ENCODE measurements at regions not wholly inside any gene's neighbourhood (a gene's known extent, or its start where the extent isn't known, plus 50 kb on each side); places are given as distances from the start of the nearest gene placed in this dataset.

- H3K79me1 ChIP-seq (ENCODE audit: low read length): no peaks in the 10 kb centered on the region
- no peak overlapping the region for H3K56ac ChIP-seq (ENCODE audit: low read length)
- DNase-seq: no peak
- H2BK120ac ChIP-seq (ENCODE audit: low read depth, low read length): no peak overlapping the region
- H3K18ac ChIP-seq (ENCODE audit: low read length): no peak overlapping the region
- H3K4me3 ChIP-seq (ENCODE audit: low read length): no peak overlapping the region
- H3K27me3 ChIP-seq (ENCODE audit: insufficient read depth, low read length, poor library complexity): no peaks in the 10 kb centered on the region
- H3K27ac ChIP-seq (ENCODE audit: low read depth, low read length): no peak overlapping the region
- no peaks in the 10 kb centered on the region for H3K79me2 ChIP-seq (ENCODE audit: control insufficient read depth, insufficient read depth, low read length)
- no peak overlapping the region for H3K23ac ChIP-seq (ENCODE audit: low read length)
- no CpG with 5 or more reads among the region's 5 CpGs for WGBS (ENCODE audit: extremely low coverage, insufficient coverage, low lambda C conversion rate)
- no peaks in the 10 kb centered on the region for H3K36me3 ChIP-seq (ENCODE audit: control insufficient read depth, insufficient read depth, low read length)
- no peak overlapping the region for H3K4ac ChIP-seq (ENCODE audit: low read depth, low read length)
- no peak overlapping the region for H3K4me2 ChIP-seq (ENCODE audit: low read length)
- no peaks in the 10 kb centered on the region for H3K4me1 ChIP-seq (ENCODE audit: control insufficient read depth, low read depth, low read length)
- H2BK5ac ChIP-seq (ENCODE audit: low read length): no peak overlapping the region
- H2AK5ac ChIP-seq (ENCODE audit: low read length): no peak overlapping the region
- H3K9ac ChIP-seq (ENCODE audit: low read length): no peak overlapping the region
- H4K5ac ChIP-seq (ENCODE audit: low read length): no peak overlapping the region
- no peak overlapping the region for H2BK15ac ChIP-seq (replicated peaks; ENCODE audit: low read depth)
- peak overlapping the region; percentile 65 for H4K8ac ChIP-seq (ENCODE audit: low read depth, low read length)
These were observed 82.4 kb upstream of the MIER3 start for GRCh38 chr5:57034201-57034916.

DNA sequence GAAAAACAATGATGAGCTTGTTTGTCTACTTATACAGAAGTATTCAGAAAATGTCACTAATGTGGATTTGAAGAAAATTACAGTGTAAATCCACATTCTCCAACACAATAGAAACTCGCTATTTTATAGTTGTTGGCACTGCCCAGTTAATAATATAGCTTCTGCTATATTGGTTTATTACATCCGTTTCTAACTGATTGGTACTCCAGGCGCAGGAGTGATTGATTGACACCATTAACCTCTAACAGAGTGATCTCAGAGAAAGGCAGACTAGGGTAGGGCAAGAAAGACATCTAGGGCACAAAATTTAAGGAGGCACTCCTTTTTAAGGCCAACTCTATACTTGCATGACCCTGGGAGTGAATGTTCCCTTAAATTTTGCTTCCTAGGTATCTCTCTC, 84.0 kb upstream of the MIER3 start:
- Histone ChIP-seq H3K27ac (ENCODE audit: low read depth, low read length) (no peak overlapping the region), H4K5ac (ENCODE audit: low read length) (no peak overlapping the region), H3K4me3 (ENCODE audit: low read length) (no peak overlapping the region), H3K56ac (ENCODE audit: low read length) (no peak overlapping the region), H4K8ac (ENCODE audit: low read depth, low read length) (no peak overlapping the region), H3K79me1 (ENCODE audit: low read length) (no peaks in the 10 kb centered on the region), H3K18ac (ENCODE audit: low read length) (no peak overlapping the region), H2BK5ac (ENCODE audit: low read length) (no peak overlapping the region), H3K79me2 (ENCODE audit: control insufficient read depth, insufficient read depth, low read length) (no peaks in the 10 kb centered on the region), H3K4me2 (ENCODE audit: low read length) (no peak overlapping the region), H3K4ac (ENCODE audit: low read depth, low read length) (no peak overlapping the region), H2BK15ac (replicated peaks; ENCODE audit: low read depth) (no peak overlapping the region), H3K36me3 (ENCODE audit: control insufficient read depth, insufficient read depth, low read length) (no peaks in the 10 kb centered on the region), H3K23ac (ENCODE audit: low read length) (no peak overlapping the region), H2AK5ac (ENCODE audit: low read length) (no peak overlapping the region), H3K27me3 (ENCODE audit: insufficient read depth, low read length, poor library complexity) (no peaks in the 10 kb centered on the region), H3K4me1 (ENCODE audit: control insufficient read depth, low read depth, low read length) (no peaks in the 10 kb centered on the region), H2BK120ac (ENCODE audit: low read depth, low read length) (no peak overlapping the region), H3K9ac (ENCODE audit: low read length) (no peak overlapping the region)
- WGBS (ENCODE audit: extremely low coverage, insufficient coverage, low lambda C conversion rate): no CpG with 5 or more reads among the region's 3 CpGs
- no peak for DNase-seq

GRCh38 chr5:57036761-57037160, 84.8 kb upstream of the MIER3 start:
- no peaks in the 10 kb centered on the region for H3K79me2 ChIP-seq (ENCODE audit: control insufficient read depth, insufficient read depth, low read length)
- no peak overlapping the region for H2BK15ac ChIP-seq (replicated peaks; ENCODE audit: low read depth)
- H2BK120ac ChIP-seq (ENCODE audit: low read depth, low read length): no peak overlapping the region
- no peak overlapping the region for H3K4me2 ChIP-seq (ENCODE audit: low read length)
- H2BK5ac ChIP-seq (ENCODE audit: low read length): no peak overlapping the region
- no peak overlapping the region for H4K5ac ChIP-seq (ENCODE audit: low read length)
- H3K27me3 ChIP-seq (ENCODE audit: insufficient read depth, low read length, poor library complexity): no peaks in the 10 kb centered on the region
- H3K18ac ChIP-seq (ENCODE audit: low read length): no peak overlapping the region
- no peak for DNase-seq
- no peaks in the 10 kb centered on the region for H3K36me3 ChIP-seq (ENCODE audit: control insufficient read depth, insufficient read depth, low read length)
- no peaks in the 10 kb centered on the region for H3K4me1 ChIP-seq (ENCODE audit: control insufficient read depth, low read depth, low read length)
- H3K27ac ChIP-seq (ENCODE audit: low read depth, low read length): no peak overlapping the region
- H4K8ac ChIP-seq (ENCODE audit: low read depth, low read length): no peak overlapping the region
- no peak overlapping the region for H3K56ac ChIP-seq (ENCODE audit: low read length)
- H3K9ac ChIP-seq (ENCODE audit: low read length): no peak overlapping the region
- H3K4me3 ChIP-seq (ENCODE audit: low read length): no peak overlapping the region
- H3K79me1 ChIP-seq (ENCODE audit: low read length): no peaks in the 10 kb centered on the region
- no peak overlapping the region for H2AK5ac ChIP-seq (ENCODE audit: low read length)
- H3K23ac ChIP-seq (ENCODE audit: low read length): no peak overlapping the region
- no CpG with 5 or more reads among the region's 3 CpGs for whole genome bisulfite sequencing (ENCODE audit: extremely low coverage, insufficient coverage, low lambda C conversion rate)
- H3K4ac ChIP-seq (ENCODE audit: low read depth, low read length): no peak overlapping the region

DNA sequence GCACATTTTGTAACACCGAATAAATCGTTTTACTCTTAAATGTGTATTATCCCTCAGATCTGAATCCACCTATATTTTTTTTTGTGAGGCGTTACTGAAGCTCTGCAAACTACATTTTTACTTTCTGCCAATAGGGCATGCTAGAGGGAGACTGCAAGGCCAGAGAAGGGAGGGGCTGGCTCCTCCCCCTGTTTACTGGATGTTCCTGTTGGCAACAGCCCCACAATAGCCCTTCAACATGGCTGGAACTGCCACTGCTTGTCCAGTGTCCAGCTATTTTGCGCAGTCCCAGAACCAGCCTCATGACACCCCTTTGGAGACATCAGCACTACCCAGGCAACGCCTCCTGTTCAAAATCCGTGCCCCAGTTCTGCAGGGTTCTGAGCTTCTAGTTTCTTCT, 85.4 kb upstream of the MIER3 start:
- Histone ChIP-seq H3K4me2 (ENCODE audit: low read length) (no peak overlapping the region), H2BK120ac (ENCODE audit: low read depth, low read length) (no peak overlapping the region), H3K4me3 (ENCODE audit: low read length) (no peak overlapping the region), H3K79me2 (ENCODE audit: control insufficient read depth, insufficient read depth, low read length) (no peaks in the 10 kb centered on the region), H4K5ac (ENCODE audit: low read length) (no peak overlapping the region), H3K27ac (ENCODE audit: low read depth, low read length) (no peak overlapping the region), H2AK5ac (ENCODE audit: low read length) (no peak overlapping the region), H3K27me3 (ENCODE audit: insufficient read depth, low read length, poor library complexity) (no peaks in the 10 kb centered on the region), H3K23ac (ENCODE audit: low read length) (no peak overlapping the region), H3K36me3 (ENCODE audit: control insufficient read depth, insufficient read depth, low read length) (no peaks in the 10 kb centered on the region), H3K79me1 (ENCODE audit: low read length) (no peaks in the 10 kb centered on the region), H3K4me1 (ENCODE audit: control insufficient read depth, low read depth, low read length) (no peaks in the 10 kb centered on the region), H2BK15ac (replicated peaks; ENCODE audit: low read depth) (no peak overlapping the region), H2BK5ac (ENCODE audit: low read length) (no peak overlapping the region), H3K56ac (ENCODE audit: low read length) (peak overlapping the region; percentile 15), H3K4ac (ENCODE audit: low read depth, low read length) (no peak overlapping the region), H3K9ac (ENCODE audit: low read length) (no peak overlapping the region), H3K18ac (ENCODE audit: low read length) (no peak overlapping the region), H4K8ac (ENCODE audit: low read depth, low read length) (no peak overlapping the region)
- no CpG with 5 or more reads among the region's 6 CpGs for WGBS (ENCODE audit: extremely low coverage, insufficient coverage, low lambda C conversion rate)
- DNase-seq: peak; percentile 84

DNA sequence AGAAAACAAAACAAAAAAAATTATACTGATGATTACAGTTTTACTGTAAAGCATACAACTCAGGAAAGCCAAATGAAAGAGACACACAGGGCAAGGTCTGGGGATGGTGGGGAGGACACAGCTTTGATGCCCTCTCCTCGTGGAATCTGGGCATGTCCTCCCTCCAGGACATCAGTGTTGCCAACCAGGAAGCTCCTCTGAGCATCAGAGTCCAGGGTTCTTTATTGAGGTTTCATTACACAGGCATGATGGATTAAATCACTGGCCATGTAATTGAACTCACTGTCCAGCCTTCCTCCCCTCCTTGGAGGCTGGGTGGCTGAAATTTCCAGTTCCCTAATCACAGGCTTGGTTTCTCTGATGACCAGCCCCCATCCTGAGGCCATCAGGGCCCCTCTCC, 89.6 kb upstream of the MIER3 start:
- H3K4me2 ChIP-seq (ENCODE audit: low read length): no peak overlapping the region
- no peak overlapping the region for H3K4ac ChIP-seq (ENCODE audit: low read depth, low read length)
- no peak for DNase-seq
- H3K56ac ChIP-seq (ENCODE audit: low read length): no peak overlapping the region
- no peaks in the 10 kb centered on the region for H3K27me3 ChIP-seq (ENCODE audit: insufficient read depth, low read length, poor library complexity)
- no peak overlapping the region for H2BK5ac ChIP-seq (ENCODE audit: low read length)
- H3K79me1 ChIP-seq (ENCODE audit: low read length): no peaks in the 10 kb centered on the region
- no peak overlapping the region for H4K5ac ChIP-seq (ENCODE audit: low read length)
- H3K18ac ChIP-seq (ENCODE audit: low read length): no peak overlapping the region
- H2BK120ac ChIP-seq (ENCODE audit: low read depth, low read length): no peak overlapping the region
- H3K4me1 ChIP-seq (ENCODE audit: control insufficient read depth, low read depth, low read length): peaks cover 5% of the 10 kb centered on the region
- H3K4me3 ChIP-seq (ENCODE audit: low read length): no peak overlapping the region
- WGBS (ENCODE audit: extremely low coverage, insufficient coverage, low lambda C conversion rate): no CpG with 5 or more reads among the region's 1 CpG
- no peaks in the 10 kb centered on the region for H3K79me2 ChIP-seq (ENCODE audit: control insufficient read depth, insufficient read depth, low read length)
- no peak overlapping the region for H3K27ac ChIP-seq (ENCODE audit: low read depth, low read length)
- H3K9ac ChIP-seq (ENCODE audit: low read length): no peak overlapping the region
- H3K23ac ChIP-seq (ENCODE audit: low read length): no peak overlapping the region
- H3K36me3 ChIP-seq (ENCODE audit: control insufficient read depth, insufficient read depth, low read length): no peaks in the 10 kb centered on the region
- H4K8ac ChIP-seq (ENCODE audit: low read depth, low read length): no peak overlapping the region
- no peak overlapping the region for H2AK5ac ChIP-seq (ENCODE audit: low read length)
- H2BK15ac ChIP-seq (replicated peaks; ENCODE audit: low read depth): no peak overlapping the region

GRCh38 chr5:57042524-57042931, 90.6 kb upstream of the MIER3 start:
- no peak overlapping the region for H3K23ac ChIP-seq (ENCODE audit: low read length)
- no peak overlapping the region for H3K27ac ChIP-seq (ENCODE audit: low read depth, low read length)
- no peak overlapping the region for H2AK5ac ChIP-seq (ENCODE audit: low read length)
- H3K56ac ChIP-seq (ENCODE audit: low read length): no peak overlapping the region
- H3K4me3 ChIP-seq (ENCODE audit: low read length): no peak overlapping the region
- no peak overlapping the region for H3K4ac ChIP-seq (ENCODE audit: low read depth, low read length)
- no CpG with 5 or more reads among the region's 3 CpGs for WGBS (ENCODE audit: extremely low coverage, insufficient coverage, low lambda C conversion rate)
- H2BK120ac ChIP-seq (ENCODE audit: low read depth, low read length): no peak overlapping the region
- H3K9ac ChIP-seq (ENCODE audit: low read length): no peak overlapping the region
- peak; percentile 86 for DNase-seq
- H3K4me1 ChIP-seq (ENCODE audit: control insufficient read depth, low read depth, low read length): peaks cover 5% of the 10 kb centered on the region
- no peaks in the 10 kb centered on the region for H3K79me2 ChIP-seq (ENCODE audit: control insufficient read depth, insufficient read depth, low read length)
- no peak overlapping the region for H2BK15ac ChIP-seq (replicated peaks; ENCODE audit: low read depth)
- H3K27me3 ChIP-seq (ENCODE audit: insufficient read depth, low read length, poor library complexity): no peaks in the 10 kb centered on the region
- H3K18ac ChIP-seq (ENCODE audit: low read length): no peak overlapping the region
- H3K4me2 ChIP-seq (ENCODE audit: low read length): no peak overlapping the region
- no peak overlapping the region for H4K5ac ChIP-seq (ENCODE audit: low read length)
- no peaks in the 10 kb centered on the region for H3K79me1 ChIP-seq (ENCODE audit: low read length)
- no peaks in the 10 kb centered on the region for H3K36me3 ChIP-seq (ENCODE audit: control insufficient read depth, insufficient read depth, low read length)
- no peak overlapping the region for H2BK5ac ChIP-seq (ENCODE audit: low read length)
- H4K8ac ChIP-seq (ENCODE audit: low read depth, low read length): no peak overlapping the region

All from mesendoderm (in vitro differentiated cells).